PFSK-1 (cell line): ENCODE measurements at regions not wholly inside any gene's neighbourhood (a gene's known extent, or its start where the extent isn't known, plus 50 kb on each side); places are given as distances from the start of the nearest gene placed in this dataset.

Experiments used
- POLR2AphosphoS5 ChIP-seq: IDR thresholded peaks from 2 replicates; pipeline ENCODE4 v1.6.1; 2012; ENCODE audit warnings: low read depth, mild to moderate bottlenecking, control low read depth, low read length, moderate library complexity
- REST ChIP-seq, 2 experiments: IDR thresholded peaks; 2 replicates each; pipeline versions ENCODE4 v1.6.1 to v1.8.0; 2011 to 2012; ENCODE audit warnings: low read depth in 2 of 2, low read length in 2 of 2, control low read depth in 1 of 2, inconsistent platforms in 1 of 2, mild to moderate bottlenecking in 1 of 2, moderate library complexity in 1 of 2; ENCODE audit not compliant: insufficient read depth in 1 of 2
- SIN3A ChIP-seq: IDR thresholded peaks from 2 replicates; pipeline ENCODE4 v1.6.1; 2012; ENCODE audit warnings: mild to moderate bottlenecking, low read length, moderate library complexity, borderline replicate concordance; ENCODE audit not compliant: insufficient read depth
- TAF1 ChIP-seq: IDR thresholded peaks from 2 replicates; pipeline ENCODE4 v1.6.1; 2012; ENCODE audit warnings: low read length, control low read depth, borderline replicate concordance; ENCODE audit not compliant: insufficient read depth

- TF ChIP-seq TAF1 (no peak), POLR2AphosphoS5 (no peak), REST (IDR thresholded peaks at IDR 0.05; ENCODE audit: insufficient read depth in 1 of 2, low read depth in 2 of 2, low read length in 2 of 2) (no peak), SIN3A (no peak)
These were observed 396.5 kb downstream of the SMOC2 start for GRCh38 chr6:168837254-168838036.
